ENCODE measurements at regions not wholly inside any gene's neighbourhood (a gene's known extent, or its start where the extent isn't known, plus 50 kb on each side); places are given as distances from the start of the nearest gene placed in this dataset.

- TF ChIP-seq CTCF (IDR thresholded peaks at IDR 0.05 in 2 of 3, conservative IDR thresholded peaks at IDR 0.05 in 1 of 3; ENCODE audit: control insufficient read depth in 2 of 3, extremely low read depth in 1 of 3, insufficient read depth in 1 of 3, low read depth in 3 of 3, low read length in 3 of 3) (no peak), POLR2AphosphoS5 (IDR thresholded peaks at IDR 0.05; ENCODE audit: low read length) (no peak), POLR2A (IDR thresholded peaks at IDR 0.05; ENCODE audit: low read depth, low read length) (no peak), KDM1A (IDR thresholded peaks at IDR 0.05; ENCODE audit: borderline replicate concordance) (no peak), EP300 (IDR thresholded peaks at IDR 0.05; ENCODE audit: borderline replicate concordance in 1 of 2, control insufficient read depth in 1 of 2, low read depth in 2 of 2, low read length in 2 of 2) (0 out of 4 replicates have a peak, but pooled peaks of 1 of the 2 experiments have one; percentile 25)
Measured at GRCh38 chr6:15879371-15880261, 216.8 kb upstream of the DTNBP1 start.

Measured in GM12878 (cell line).